Neural cell (in vitro differentiated cells): ENCODE measurements at regions not wholly inside any gene's neighbourhood (a gene's known extent, or its start where the extent isn't known, plus 50 kb on each side); places are given as distances from the start of the nearest gene placed in this dataset.

Source experiments
- H2AFZ ChIP-seq: fragments of 200-600, 300-800 bp; sonication (generic), shearing (Covaris generic); 2 replicates; pipeline ENCODE4 v1.6.0; 2014; ENCODE audit warnings: low read depth, mild to moderate bottlenecking, antibody characterized with exemption, low read length, moderate library complexity
- H3F3A ChIP-seq: fragments of 200-600 bp; shearing (Covaris generic); 2 replicates; pipeline ENCODE4 v1.6.1; 2016; ENCODE audit warnings: mild to moderate bottlenecking, moderate library complexity, mixed read lengths, antibody characterized with exemption, low read length; ENCODE audit not compliant: insufficient read depth, poor library complexity, severe bottlenecking
- H3K27ac ChIP-seq: fragments of 200-600, 300-800 bp; sonication (generic), shearing (Covaris generic); 2 replicates; pipeline ENCODE4 v1.5.1; 2014; ENCODE audit warnings: mild to moderate bottlenecking, low read length, moderate library complexity
- H3K27me3 ChIP-seq: fragments of 300-800, 200-600 bp; sonication (generic), shearing (Covaris generic); 2 replicates; pipeline ENCODE4 v1.6.0; 2014; ENCODE audit warnings: mild to moderate bottlenecking, low read depth, low read length, moderate library complexity; ENCODE audit not compliant: insufficient read depth
- H3K36me3 ChIP-seq: fragments of 300-800, 200-600 bp; sonication (generic), shearing (Covaris generic); 2 replicates; pipeline ENCODE4 v1.5.1; 2014; ENCODE audit warnings: mild to moderate bottlenecking, antibody characterized with exemption, low read length, moderate library complexity; ENCODE audit not compliant: insufficient read depth
- H3K4me2 ChIP-seq: fragments of 300-800, 200-600 bp; sonication (generic), shearing (Covaris generic); 2 replicates; pipeline ENCODE4 v1.6.0; 2014; ENCODE audit warnings: mild to moderate bottlenecking, low read length
- H3K4me3 ChIP-seq: fragments of 300-800, 200-600 bp; sonication (generic), shearing (Covaris generic); 2 replicates; pipeline ENCODE4 v1.5.1; 2014; ENCODE audit warnings: mild to moderate bottlenecking, low read length, moderate library complexity
- H3K79me2 ChIP-seq: fragments of 200-600 bp; shearing (Covaris generic); replicated peaks from 2 replicates; pipeline ENCODE4 v1.6.0; 2014; ENCODE audit warnings: mild to moderate bottlenecking, low read length, moderate library complexity; ENCODE audit not compliant: insufficient read depth
- H3K9ac ChIP-seq: fragments of 300-800, 200-600 bp; sonication (generic), shearing (Covaris generic); 2 replicates; pipeline ENCODE4 v1.6.1; 2016; ENCODE audit warnings: mild to moderate bottlenecking, low read length, mixed read lengths
- H3K9me2 ChIP-seq: fragments of 200-600 bp; shearing (Covaris generic); 2 replicates; pipeline ENCODE4 v1.6.1; 2016; ENCODE audit warnings: mild to moderate bottlenecking, low read length, mixed read lengths; ENCODE audit not compliant: insufficient read depth
- H3K9me3 ChIP-seq: fragments of 200-600, 300-800 bp; sonication (generic), shearing (Covaris generic); 2 replicates; pipeline ENCODE4 v1.6.1; 2016; ENCODE audit warnings: mild to moderate bottlenecking, mixed run types, low read length, moderate library complexity, mixed read lengths
- H4K20me1 ChIP-seq: fragments of 200-600 bp; shearing (Covaris generic); 2 replicates; pipeline ENCODE4 v1.6.1; 2016; ENCODE audit warnings: mild to moderate bottlenecking, mixed run types; ENCODE audit not compliant: insufficient read depth
- CTCF ChIP-seq: fragments of 450-650 bp; IDR thresholded peaks from 2 replicates; pipeline ENCODE4 v1.5.1; 2014; ENCODE audit warnings: antibody characterized with exemption, mild to moderate bottlenecking, moderate library complexity; ENCODE audit not compliant: poor library complexity, severe bottlenecking
- EP300 ChIP-seq: fragments of 450-650 bp; conservative IDR thresholded peaks from 2 replicates; pipeline ENCODE4 v1.6.1; 2014; ENCODE audit warnings: antibody characterized with exemption, mild to moderate bottlenecking, moderate library complexity; ENCODE audit not compliant: poor library complexity, severe bottlenecking
- EZH2 ChIP-seq: fragments of 200-600, 300-800 bp; shearing (Covaris generic), sonication (generic); IDR thresholded peaks from 2 replicates; pipeline ENCODE4 v1.6.1; 2014; ENCODE audit warnings: antibody characterized with exemption, low read length, borderline replicate concordance, mild to moderate bottlenecking; ENCODE audit not compliant: insufficient read depth, poor library complexity, severe bottlenecking
- MXI1 ChIP-seq: fragments of 450-650 bp; conservative IDR thresholded peaks from 2 replicates; pipeline ENCODE4 v1.6.1; 2014; ENCODE audit warnings: antibody characterized with exemption, mild to moderate bottlenecking; ENCODE audit not compliant: poor library complexity, severe bottlenecking
- POLR2AphosphoS5 ChIP-seq: IDR thresholded peaks from 2 replicates; pipeline ENCODE4 v1.6.1; 2012
- RAD21 ChIP-seq: fragments of 450-650 bp; conservative IDR thresholded peaks from 2 replicates; pipeline ENCODE4 v1.6.1; 2014; ENCODE audit warnings: antibody characterized with exemption, mild to moderate bottlenecking, moderate library complexity
- REST ChIP-seq: IDR thresholded peaks from 2 replicates; pipeline ENCODE4 v1.6.1; 2012; ENCODE audit warnings: borderline replicate concordance
- SMC3 ChIP-seq: fragments of 450-650 bp; conservative IDR thresholded peaks from 2 replicates; pipeline ENCODE4 v1.6.1; 2014; ENCODE audit warnings: antibody characterized with exemption, mild to moderate bottlenecking, moderate library complexity; ENCODE audit not compliant: poor library complexity
- TAF1 ChIP-seq: IDR thresholded peaks from 2 replicates; pipeline ENCODE4 v1.6.1; 2012; ENCODE audit warnings: low read depth

- no peak overlapping the region for H3K9ac ChIP-seq
- no peaks in the 10 kb centered on the region for H3K9me2 ChIP-seq
- no peak overlapping the region for H3K4me3 ChIP-seq
- H3K27ac ChIP-seq = no peak overlapping the region
- no peaks in the 10 kb centered on the region for H3K79me2 ChIP-seq
- H3F3A ChIP-seq = no peaks in the 10 kb centered on the region
- no peak for TF ChIP-seq MXI1
- no peak for TF ChIP-seq RAD21
- no peak for TF ChIP-seq REST
- no peak for TF ChIP-seq SMC3
- no peak for TF ChIP-seq TAF1
- TF ChIP-seq EP300 = no peak
- TF ChIP-seq EZH2 = no peak
- no peak for TF ChIP-seq POLR2AphosphoS5
- TF ChIP-seq CTCF = no peak
- no peaks in the 10 kb centered on the region for H3K27me3 ChIP-seq
- no peak overlapping the region for H3K4me2 ChIP-seq
- no peaks in the 10 kb centered on the region for H3K36me3 ChIP-seq
- no peak overlapping the region for H2AFZ ChIP-seq
- H4K20me1 ChIP-seq = no peaks in the 10 kb centered on the region
- H3K9me3 ChIP-seq = no peaks in the 10 kb centered on the region
Observed at GRCh38 chr4:102163404-102164140, 181.7 kb downstream of the SLC39A8 start.

- Histone ChIP-seq H3K36me3 (no peaks in the 10 kb centered on the region), H2AFZ (no peak overlapping the region), H3K9ac (no peak overlapping the region), H3K27me3 (no peaks in the 10 kb centered on the region), H3K79me2 (no peaks in the 10 kb centered on the region), H3K4me2 (no peak overlapping the region), H3K9me3 (no peaks in the 10 kb centered on the region), H4K20me1 (no peaks in the 10 kb centered on the region), H3K4me3 (no peak overlapping the region), H3K27ac (no peak overlapping the region), H3K9me2 (no peaks in the 10 kb centered on the region), H3F3A (no peaks in the 10 kb centered on the region)
- TF ChIP-seq CTCF (no peak), EZH2 (no peak), RAD21 (no peak), POLR2AphosphoS5 (no peak), SMC3 (no peak), EP300 (no peak), MXI1 (no peak), TAF1 (no peak), REST (no peak)
Observed at GRCh38 chr4:102157984-102158383, 187.3 kb downstream of the SLC39A8 start.
